HUES6 (cell line): ENCODE measurements at regions not wholly inside any gene's neighbourhood (a gene's known extent, or its start where the extent isn't known, plus 50 kb on each side); places are given as distances from the start of the nearest gene placed in this dataset.

Experiments used
- H3K27ac ChIP-seq: 2 replicates; pipeline ENCODE4 v1.7.0; 2013; ENCODE audit warnings: low read depth, mild to moderate bottlenecking, low read length, inconsistent platforms
- H3K27me3 ChIP-seq: 2 replicates; pipeline ENCODE4 v1.6.1; 2013; ENCODE audit warnings: low read length; ENCODE audit not compliant: control insufficient read depth, insufficient read depth
- H3K36me3 ChIP-seq: 2 replicates; pipeline ENCODE4 v1.6.1; 2013; ENCODE audit warnings: low read length; ENCODE audit not compliant: control insufficient read depth, insufficient read depth
- H3K4me1 ChIP-seq: 2 replicates; pipeline ENCODE4 v1.6.1; 2013; ENCODE audit warnings: low read length; ENCODE audit not compliant: control insufficient read depth, insufficient read depth
- H3K4me3 ChIP-seq: 2 replicates; pipeline ENCODE4 v1.5.1; 2013; ENCODE audit warnings: low read depth, low read length
- H3K9ac ChIP-seq: one replicate; pipeline ENCODE4 v1.6.1; 2013; ENCODE audit warnings: mild to moderate bottlenecking, low read length
- H3K9me3 ChIP-seq: 2 replicates; pipeline ENCODE4 v1.6.1; 2013; ENCODE audit warnings: low read depth, low read length; ENCODE audit not compliant: control insufficient read depth, insufficient read depth

DNA sequence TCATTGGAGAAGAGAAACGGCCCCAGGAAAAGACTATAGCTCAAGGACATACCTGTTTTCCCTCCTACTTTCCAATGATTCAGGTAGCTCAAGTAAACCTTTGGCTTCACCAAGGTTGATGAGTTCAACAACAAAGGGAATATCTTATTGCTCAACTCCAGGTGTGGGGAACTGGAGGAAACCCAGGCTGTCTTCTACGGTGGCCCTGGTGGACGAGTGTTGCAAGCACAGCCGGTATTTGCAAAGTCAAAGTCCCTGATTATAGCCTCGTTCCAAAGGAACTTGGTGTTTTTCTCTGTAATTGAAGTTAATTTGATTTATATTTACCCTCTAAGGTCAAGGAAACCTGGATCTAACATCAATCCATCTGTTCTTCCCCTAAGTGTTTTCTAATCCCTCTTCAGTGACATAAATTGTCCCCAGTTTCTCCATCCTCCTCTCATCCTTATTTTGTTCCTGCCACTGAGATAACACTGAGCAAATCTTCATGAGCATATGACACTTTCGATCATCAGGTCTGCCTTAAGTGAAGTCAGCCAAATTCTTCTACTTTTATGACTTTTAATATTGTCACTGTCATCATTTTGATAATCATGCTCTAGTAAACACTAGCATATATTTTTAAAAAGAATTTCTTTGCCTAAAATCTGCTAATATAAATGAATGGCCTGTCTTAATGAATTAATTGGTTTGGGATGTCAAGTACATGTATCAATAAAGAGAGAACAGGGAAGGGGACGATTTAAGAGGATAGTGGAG lies 174.6 kb upstream of the TBX3 start:
- Histone ChIP-seq H3K9ac (no peak overlapping the region), H3K9me3 (peaks cover 10% of the 10 kb centered on the region; the same call in 1 of the 2 replicates), H3K27me3 (no peaks in the 10 kb centered on the region), H3K36me3 (no peaks in the 10 kb centered on the region), H3K27ac (no peak overlapping the region), H3K4me3 (no peak overlapping the region), H3K4me1 (no peaks in the 10 kb centered on the region)

DNA sequence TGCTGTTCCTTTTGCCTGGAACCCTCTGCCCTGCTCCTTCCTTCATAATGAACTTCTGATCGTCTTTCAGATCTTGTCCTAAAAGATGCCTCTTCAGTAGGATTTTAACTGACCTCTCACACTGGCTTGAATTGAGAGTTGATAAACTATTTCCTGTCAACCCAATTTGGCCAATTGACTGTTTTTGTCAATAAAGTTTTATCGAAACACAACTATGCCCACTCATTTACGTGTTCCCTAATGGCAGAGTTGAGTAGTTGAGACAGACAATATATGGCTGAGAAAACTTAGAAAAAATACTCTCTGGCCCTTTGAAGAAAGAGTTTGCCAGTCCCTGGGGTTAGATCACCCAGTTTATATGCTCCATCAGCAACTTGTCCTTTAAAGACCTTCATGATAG lies 171.7 kb upstream of the TBX3 start:
- Histone ChIP-seq H3K36me3 (no peaks in the 10 kb centered on the region), H3K4me1 (no peaks in the 10 kb centered on the region), H3K9me3 (peaks cover 10% of the 10 kb centered on the region; the same call in 1 of the 2 replicates), H3K4me3 (no peak overlapping the region), H3K27ac (no peak overlapping the region), H3K27me3 (no peaks in the 10 kb centered on the region), H3K9ac (no peak overlapping the region)

DNA sequence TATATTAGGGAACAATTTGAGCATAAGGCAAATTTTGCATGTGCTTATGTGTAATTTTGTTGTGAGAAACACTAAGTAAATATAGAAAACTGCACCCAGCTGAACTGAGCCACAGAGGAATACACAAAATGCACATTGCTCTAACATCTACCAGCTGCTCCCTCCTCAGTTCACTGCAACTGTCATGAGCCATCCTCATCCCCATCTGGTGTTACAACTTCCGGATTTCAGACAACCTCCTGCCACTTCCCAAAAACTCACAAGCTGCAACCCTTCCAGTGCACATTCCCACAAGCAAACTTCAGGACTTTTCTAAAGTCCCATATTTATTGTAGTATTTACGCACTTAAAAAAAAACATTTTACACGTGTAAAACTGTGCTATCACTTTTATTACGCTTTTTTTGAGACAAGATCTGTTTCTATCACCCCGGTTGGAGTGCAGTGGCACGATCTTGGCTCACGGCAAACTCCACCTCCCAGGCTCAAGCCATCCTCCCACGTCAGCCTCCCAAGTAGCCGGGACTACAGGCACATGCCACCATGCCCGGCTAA lies 169.1 kb upstream of the TBX3 start:
- H3K36me3 ChIP-seq, result no peaks in the 10 kb centered on the region
- no peaks in the 10 kb centered on the region for H3K4me1 ChIP-seq
- H3K4me3 ChIP-seq, result no peak overlapping the region
- H3K27ac ChIP-seq, result no peak overlapping the region
- H3K27me3 ChIP-seq, result no peaks in the 10 kb centered on the region
- H3K9ac ChIP-seq, result no peak overlapping the region
- peaks cover 10% of the 10 kb centered on the region; the same call in 1 of the 2 replicates for H3K9me3 ChIP-seq

DNA sequence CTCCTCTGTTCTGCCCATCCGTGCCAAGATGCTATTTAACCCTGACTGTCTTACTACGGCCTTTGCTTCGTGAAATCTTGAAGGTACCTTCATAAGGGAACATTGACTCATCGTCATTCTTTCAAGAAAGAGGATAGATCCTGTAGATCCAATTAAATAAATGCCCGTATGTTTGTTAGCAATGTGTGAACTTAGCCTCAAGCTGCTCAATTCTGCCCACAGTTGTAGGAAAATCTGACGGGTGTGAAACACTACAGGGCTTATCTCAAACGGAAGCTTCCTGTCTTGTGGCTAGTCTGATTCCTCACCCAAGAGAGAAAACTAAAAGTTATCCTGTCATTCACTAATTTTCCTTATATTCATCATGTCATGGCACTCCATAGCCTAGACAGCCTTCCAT lies 168.0 kb upstream of the TBX3 start:
- no peak overlapping the region for H3K27ac ChIP-seq
- H3K9me3 ChIP-seq, result peaks cover 10% of the 10 kb centered on the region; the same call in 1 of the 2 replicates
- no peaks in the 10 kb centered on the region for H3K4me1 ChIP-seq
- H3K9ac ChIP-seq, result no peak overlapping the region
- no peaks in the 10 kb centered on the region for H3K27me3 ChIP-seq
- no peaks in the 10 kb centered on the region for H3K36me3 ChIP-seq
- H3K4me3 ChIP-seq, result no peak overlapping the region

DNA sequence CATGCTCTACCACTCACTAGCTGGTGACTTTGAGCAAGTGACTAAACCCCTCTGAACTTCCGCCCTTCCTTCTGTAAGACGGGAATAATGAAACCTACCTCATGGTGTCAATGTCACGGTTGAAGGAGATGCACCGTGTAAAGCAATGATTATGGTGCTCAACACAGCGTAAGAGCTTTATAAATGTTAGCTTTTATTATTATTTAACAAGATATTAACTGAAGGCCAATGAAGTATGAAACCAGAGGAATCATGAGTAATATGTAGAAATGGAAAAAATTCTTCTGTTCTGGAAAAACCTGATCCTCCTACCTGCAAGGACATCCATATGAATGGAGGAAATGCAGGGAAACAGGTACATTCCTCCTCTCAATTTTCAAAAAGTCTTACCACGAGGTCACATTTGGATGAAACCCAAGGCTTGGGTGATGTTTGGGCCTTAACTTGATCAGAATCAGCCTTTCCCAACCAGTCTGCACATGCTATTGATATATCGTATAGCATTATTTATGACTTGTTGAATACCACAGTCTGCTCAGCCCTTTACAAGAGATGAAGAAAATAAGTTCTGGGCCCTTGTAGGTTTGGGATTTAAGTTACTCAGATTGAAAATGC lies 166.8 kb upstream of the TBX3 start:
- no peaks in the 10 kb centered on the region for H3K4me1 ChIP-seq
- no peaks in the 10 kb centered on the region for H3K27me3 ChIP-seq
- H3K27ac ChIP-seq, result no peak overlapping the region
- H3K9ac ChIP-seq, result no peak overlapping the region
- peaks cover 10% of the 10 kb centered on the region; the same call in 1 of the 2 replicates for H3K9me3 ChIP-seq
- no peak overlapping the region for H3K4me3 ChIP-seq
- no peaks in the 10 kb centered on the region for H3K36me3 ChIP-seq

DNA sequence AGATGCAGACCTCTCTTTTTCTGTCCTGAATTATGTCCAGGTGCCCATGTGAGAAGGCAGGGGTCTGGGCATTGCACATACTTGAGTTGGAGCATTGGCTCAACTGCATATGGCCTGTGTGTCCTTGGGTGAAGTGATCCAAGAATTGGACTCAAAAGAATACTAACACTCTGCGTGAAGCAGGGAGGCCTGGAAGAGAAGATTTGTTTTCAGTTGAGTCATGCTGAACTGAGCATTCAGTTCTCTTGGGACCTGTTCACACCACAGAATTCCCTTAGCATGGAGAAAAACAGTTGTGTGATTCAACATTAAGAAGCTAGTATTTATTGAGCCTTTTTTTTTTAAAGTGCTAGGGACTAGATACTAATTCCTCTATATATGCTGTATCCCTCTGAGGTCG lies 164.7 kb upstream of the TBX3 start:
- H3K27ac ChIP-seq, result no peak overlapping the region

DNA sequence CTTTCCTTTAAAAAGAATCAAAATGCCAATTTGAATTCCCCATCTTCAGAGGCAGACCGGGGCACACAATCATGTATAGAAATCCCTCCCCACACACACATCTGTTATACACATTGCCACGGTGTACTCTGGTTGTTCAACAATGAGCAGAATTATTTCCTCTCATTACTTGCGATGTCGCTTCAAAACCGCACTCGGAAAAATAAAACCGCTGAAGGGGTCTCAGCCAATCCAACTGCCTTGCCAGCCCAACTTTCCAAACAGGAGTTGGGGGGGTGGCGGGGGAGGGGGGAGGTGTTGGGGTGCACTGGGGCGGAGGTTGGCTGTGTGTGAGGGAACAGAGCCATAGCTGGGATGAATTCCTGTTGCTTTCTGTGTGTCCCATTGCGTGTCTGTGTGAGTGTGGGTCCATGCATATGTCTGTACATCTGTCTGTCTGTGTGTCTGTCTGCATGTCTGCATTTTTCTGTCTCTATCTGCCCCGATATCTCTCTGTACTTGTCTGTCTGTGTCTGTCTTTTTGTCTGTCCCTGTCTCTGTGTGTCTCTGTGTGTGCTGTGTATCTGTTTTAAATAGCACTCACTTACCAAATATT lies 163.6 kb upstream of the TBX3 start:
- H3K36me3 ChIP-seq, result no peaks in the 10 kb centered on the region
- no peak overlapping the region for H3K9ac ChIP-seq
- no peak overlapping the region for H3K27ac ChIP-seq
- no peaks in the 10 kb centered on the region for H3K9me3 ChIP-seq
- no peaks in the 10 kb centered on the region for H3K4me1 ChIP-seq
- H3K27me3 ChIP-seq, result no peaks in the 10 kb centered on the region
- no peak overlapping the region for H3K4me3 ChIP-seq

More for the DNA sequence above, 164.7 kb upstream of the TBX3 start:
- Histone ChIP-seq H3K36me3 (no peaks in the 10 kb centered on the region), H3K4me1 (no peaks in the 10 kb centered on the region), H3K27me3 (no peaks in the 10 kb centered on the region), H3K9me3 (peaks cover 1% of the 10 kb centered on the region; the same call in 1 of the 2 replicates), H3K9ac (no peak overlapping the region), H3K4me3 (no peak overlapping the region)

DNA sequence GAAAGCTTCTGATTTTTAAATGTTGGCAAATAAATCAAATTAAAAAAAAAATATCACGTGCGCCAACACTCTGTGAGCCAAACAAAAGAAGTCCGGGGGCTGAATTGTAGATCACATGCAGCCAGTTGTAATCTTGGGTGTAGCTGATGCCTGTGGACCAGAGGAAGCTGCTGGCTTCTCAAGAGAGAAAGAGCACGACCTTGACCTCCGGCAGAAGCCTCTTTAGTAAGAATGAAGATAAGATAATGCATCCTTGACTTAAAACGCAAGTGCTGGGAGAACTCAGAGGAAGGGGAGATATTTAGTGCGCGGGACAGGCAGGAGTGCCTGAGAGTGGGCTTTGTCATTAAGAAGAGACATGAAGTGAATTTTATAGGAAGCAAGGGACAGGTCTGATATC lies 162.8 kb upstream of the TBX3 start:
- Histone ChIP-seq H3K27ac (no peak overlapping the region), H3K9me3 (no peaks in the 10 kb centered on the region), H3K9ac (no peak overlapping the region), H3K4me1 (no peaks in the 10 kb centered on the region), H3K4me3 (no peak overlapping the region), H3K27me3 (no peaks in the 10 kb centered on the region), H3K36me3 (no peaks in the 10 kb centered on the region)

DNA sequence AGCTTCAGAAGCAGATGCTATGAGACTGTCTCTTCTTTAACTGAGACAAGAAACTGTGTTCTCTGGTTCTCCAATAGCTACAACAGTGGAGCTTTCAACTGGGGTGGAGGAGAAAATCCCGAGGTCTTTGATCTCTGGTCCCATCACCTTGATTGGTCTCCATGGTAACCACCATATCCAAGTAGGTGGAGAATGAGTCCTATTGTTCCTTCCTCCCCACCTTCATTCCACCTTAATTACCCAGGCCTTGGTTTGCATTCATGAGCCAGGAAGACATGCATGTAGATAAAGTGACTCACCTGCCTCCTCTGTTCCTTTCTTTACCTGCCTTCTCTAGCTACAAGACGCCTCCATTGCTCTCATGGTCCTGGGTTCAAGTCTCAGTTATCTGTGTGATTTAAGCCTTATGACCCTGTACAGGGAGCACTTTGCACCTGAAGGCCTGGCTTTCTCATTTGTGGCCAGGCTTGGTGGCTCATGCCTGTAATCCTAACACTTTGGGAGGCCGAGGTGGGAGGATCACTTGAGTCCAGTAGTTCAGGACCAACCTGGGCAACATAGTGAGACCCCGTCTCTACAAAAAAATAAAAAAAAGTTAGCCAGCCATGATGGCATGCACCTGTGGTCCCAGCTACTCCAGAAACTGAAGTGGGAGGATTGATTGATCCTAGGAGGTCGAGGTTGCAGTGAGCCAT lies 157.7 kb upstream of the TBX3 start:
- H3K36me3 ChIP-seq, result no peaks in the 10 kb centered on the region
- H3K27me3 ChIP-seq, result no peaks in the 10 kb centered on the region
- no peak overlapping the region for H3K4me3 ChIP-seq
- no peaks in the 10 kb centered on the region for H3K4me1 ChIP-seq
- H3K9me3 ChIP-seq, result peaks cover 2% of the 10 kb centered on the region; the same call in 1 of the 2 replicates
- no peak overlapping the region for H3K27ac ChIP-seq
- H3K9ac ChIP-seq, result no peak overlapping the region

DNA sequence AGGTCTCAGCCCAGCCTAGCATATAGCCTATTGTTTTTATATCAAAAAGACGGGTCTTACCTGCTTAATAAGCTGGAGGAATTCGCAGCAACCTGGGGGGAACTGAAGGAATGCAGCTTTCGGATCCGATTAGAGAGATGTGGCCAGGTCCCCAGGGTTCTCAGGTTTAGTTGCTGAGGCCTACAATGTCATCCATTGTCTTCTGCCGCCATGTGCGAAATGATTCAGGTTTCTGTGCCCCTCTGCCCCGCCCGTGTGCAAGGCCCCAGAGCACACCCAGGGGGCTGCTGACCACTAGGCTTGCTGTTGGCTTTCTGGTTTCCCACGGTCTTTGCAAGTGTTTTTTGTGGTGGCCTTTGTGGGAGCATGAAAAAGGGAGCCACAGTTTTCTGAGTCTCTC lies 154.5 kb upstream of the TBX3 start:
- Histone ChIP-seq H3K4me1 (no peaks in the 10 kb centered on the region; the same call in 1 of the 2 replicates), H3K9me3 (peaks cover 13% of the 10 kb centered on the region), H3K9ac (no peak overlapping the region), H3K36me3 (no peaks in the 10 kb centered on the region), H3K27ac (no peak overlapping the region), H3K4me3 (no peak overlapping the region), H3K27me3 (no peaks in the 10 kb centered on the region)
